GM19193 (cell line): ENCODE measurements at regions not wholly inside any gene's neighbourhood (a gene's known extent, or its start where the extent isn't known, plus 50 kb on each side); places are given as distances from the start of the nearest gene placed in this dataset.

Experiments
- POLR2A ChIP-seq: IDR thresholded peaks from 4 replicates; pipeline ENCODE4 v1.6.1; 2011; ENCODE audit not compliant: insufficient read depth, insufficient read length; ENCODE audit errors: extremely low read depth

DNA sequence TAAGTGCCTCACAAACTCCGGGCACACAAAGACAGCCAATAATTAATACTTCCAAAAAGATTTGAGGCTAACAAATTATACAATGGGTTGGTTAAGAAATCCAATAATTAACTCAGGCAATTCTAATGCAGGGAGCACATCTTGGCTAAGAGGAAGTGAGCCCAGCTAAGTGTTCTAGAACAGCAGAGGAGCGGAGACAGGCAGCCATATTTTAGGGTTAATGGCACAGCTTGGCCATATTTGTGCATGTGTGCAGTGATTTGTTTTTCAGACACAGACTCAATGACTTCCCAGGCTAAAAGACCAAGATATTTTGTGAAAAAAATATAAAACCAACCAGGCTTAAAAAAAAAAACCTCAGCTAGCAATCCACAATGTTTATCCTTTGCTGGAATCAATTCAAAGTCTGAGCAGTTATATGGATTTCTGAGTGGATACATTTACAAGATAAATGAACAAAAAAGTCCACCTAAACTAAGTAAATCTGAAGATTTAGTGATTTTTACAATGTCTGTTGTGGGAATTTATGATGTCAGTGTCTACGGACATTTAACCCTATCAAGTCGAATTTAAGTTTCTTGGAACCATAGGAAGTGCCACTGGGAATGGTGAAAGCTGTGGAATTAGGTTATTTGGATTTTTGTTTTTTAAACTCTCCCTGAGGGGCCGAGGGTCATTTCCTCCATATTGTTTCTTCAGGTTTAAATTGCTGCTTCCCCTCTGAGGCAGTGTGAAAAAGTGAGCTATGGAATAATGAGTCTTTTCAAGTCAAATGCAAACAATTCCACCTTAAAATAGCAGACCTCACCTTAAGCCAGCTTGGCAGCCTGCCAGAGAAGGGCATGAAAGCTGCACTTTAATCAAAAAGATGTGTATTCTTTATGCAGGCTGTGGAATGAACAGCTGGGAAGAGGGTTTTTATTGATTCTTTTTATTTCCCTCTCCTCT lies 413.7 kb upstream of the TBL1XR1 start:
- no peak for TF ChIP-seq POLR2A

- TF ChIP-seq POLR2A: no peak
Measured at GRCh38 chr3:177611752-177612334, 414.6 kb upstream of the TBL1XR1 start.

DNA sequence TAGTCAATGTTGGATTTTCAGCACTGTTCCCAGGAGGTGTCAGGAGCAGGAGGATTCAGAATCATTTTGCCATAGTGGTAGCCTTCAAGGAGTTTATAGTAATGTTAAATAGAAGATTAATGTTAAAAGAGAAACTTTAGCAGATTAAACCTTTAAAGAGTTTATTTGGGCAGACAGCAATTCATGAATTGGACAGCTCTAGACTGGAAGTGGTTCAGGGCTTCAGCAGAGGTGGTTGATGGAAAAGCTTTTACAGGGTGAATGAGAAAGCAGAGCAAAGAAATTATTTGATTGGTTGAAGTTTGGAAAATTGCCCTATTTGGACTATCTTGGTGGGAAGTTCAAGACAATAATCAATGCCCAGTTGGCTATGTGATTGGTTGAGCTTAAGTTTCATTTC lies 416.6 kb upstream of the TBL1XR1 start:
- no peak for TF ChIP-seq POLR2A

- TF ChIP-seq POLR2A: no peak
Measured at GRCh38 chr3:177615015-177615414, 417.7 kb upstream of the TBL1XR1 start.

DNA sequence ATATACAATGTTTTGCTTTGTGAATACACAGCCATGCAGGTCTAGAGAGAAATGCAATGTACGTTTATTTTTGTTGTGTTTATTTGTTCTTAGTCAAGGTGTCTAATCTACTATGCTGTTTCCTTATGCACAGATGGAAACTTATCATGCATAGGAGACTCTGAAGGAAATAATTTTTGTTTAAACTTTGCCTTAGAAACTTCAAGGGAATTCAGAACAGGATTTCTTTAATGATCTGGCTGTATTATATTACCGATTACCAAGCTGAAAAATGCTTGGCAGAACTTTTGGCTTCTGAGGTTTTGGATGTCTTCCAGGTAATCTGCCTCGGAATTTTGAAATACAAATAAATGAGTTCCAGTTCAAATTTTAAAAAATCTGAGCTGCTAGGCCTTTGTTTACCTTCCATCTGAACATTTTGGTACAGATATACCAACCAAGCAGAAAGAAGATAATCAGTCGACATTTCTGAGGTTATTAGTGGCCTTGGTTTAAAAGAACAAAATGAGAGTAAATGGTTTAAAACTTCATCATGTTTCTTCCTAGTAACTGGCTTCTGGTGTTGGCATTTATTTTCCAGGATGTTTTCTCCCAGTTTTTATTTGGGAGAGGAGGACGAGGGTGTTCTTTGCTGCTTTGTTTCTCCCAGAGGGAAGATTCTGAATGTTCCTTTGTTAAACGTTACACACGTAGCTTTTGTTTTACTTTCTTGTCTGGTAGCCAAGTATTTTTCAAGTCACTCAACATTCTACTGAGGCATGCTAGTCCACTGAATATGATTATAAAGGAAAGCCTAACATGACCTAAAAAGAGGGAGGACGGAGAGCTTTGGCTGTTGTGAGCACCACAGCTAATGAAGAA lies 421.8 kb upstream of the TBL1XR1 start:
- no peak for TF ChIP-seq POLR2A

DNA sequence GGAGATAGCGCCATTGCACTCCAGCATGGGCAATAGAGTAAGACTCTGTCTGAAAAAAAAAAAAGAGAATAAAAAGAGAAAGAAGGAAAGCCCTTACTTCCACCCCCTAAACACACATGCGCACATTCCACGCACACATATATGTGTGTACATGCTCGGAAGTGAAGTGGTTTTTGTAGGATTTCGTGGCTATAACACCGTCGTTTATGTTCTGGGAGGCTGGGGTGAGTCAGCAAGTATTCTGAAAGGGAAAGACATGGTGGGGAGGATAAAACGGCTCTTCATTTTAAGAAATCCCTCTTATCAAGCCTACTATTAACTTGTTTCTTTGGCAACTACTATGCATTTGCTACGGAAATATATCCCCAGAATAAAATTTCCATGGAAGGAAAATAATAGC lies 422.8 kb upstream of the TBL1XR1 start:
- no peak for TF ChIP-seq POLR2A

DNA sequence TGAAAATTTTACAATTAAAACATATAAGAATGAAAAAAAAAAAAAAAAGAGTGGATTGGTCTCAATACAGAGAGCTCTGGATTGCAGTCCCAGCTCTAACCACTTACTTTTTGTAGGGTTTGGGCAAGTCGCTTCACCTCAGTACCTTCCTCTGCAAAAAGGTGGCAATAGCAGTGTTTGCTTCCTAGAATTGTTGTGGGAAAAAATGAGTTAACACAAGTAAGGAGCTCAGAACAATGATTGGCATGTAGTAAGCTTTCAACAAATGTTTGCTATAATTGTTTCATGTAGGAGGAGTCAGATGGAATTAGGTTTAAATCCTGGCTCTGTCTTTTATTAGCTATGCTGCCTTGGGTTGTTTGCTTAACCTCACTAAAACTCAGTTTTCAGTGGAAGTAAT lies 425.2 kb upstream of the TBL1XR1 start:
- no peak for TF ChIP-seq POLR2A

DNA sequence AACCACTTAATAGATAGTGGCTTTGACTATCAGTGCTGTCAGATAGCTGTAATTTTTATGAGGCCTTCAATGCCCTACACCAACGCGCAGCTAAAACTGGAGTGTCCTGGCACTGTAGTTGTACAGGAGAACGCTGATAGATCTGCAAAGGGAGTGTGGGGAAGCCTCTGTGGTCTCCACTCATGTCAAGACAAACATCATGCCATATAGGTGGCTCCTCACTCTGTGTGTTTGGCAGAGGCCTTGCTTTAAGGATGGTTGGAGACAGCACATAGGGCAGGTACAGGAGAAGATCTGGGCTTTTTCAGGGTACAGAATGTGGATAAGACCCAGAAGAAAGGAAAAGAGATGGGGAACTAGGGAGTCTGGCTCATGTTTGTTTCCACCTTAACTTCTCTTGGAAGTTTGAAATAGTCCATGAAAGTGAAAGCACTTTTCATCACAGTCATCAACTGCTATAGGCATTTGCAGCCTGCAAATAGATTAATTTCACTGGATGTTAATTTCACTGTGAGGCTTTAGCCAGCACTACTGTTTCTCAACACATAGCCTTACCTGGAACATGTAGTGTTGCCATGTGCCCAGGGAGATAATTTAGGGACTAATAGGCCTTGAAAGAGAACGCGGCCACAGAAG lies 425.8 kb upstream of the TBL1XR1 start:
- TF ChIP-seq POLR2A: no peak

DNA sequence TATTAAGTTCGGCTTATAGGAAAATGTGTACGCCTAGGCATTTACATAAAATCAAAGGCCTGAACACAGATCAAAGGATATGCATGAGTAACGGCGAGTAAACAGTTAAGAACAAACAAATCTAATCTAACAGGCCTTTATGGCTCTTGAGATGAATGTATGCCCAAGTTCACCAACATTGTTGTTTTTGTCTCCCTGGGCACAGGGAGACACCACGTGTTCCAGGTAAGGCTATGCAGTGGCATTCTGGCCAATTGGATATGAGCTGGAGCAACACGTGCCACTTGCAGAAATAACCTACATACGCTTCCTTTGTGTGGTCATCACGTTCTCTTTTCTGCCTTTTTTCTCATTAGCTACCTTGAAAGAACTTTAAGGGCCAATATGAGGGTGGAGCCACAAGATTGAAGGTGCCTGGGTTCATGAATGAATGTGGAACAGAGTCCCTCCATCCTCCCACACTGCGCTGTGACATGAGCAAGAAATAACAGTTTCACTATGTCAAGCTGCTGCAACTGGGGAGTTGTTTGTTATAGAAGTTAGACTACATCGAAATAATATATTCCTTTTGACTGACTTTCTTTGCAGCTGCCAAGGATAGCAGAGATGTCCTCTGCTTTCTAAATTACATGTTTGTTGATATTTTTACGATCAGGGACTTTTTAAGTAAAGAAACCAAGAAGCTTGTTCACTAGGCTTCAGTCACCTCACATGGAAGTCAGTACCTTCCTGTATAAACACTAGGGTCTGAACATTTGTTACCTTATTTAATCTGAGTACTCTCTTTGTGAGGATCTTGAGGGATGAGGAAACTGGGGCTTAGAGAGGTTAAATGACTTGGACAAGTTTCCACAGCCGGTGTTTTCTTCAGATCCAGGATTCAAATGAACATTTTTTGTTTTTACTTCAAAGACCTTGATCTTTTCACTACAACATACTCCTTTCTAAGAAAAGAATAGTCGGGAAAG lies 427.5 kb upstream of the TBL1XR1 start:
- no peak for TF ChIP-seq POLR2A

GRCh38 chr3:177626045-177626444 lies 428.8 kb upstream of the TBL1XR1 start:
- no peak for TF ChIP-seq POLR2A

GRCh38 chr3:177629276-177629675 lies 432.0 kb upstream of the TBL1XR1 start:
- no peak for TF ChIP-seq POLR2A

GRCh38 chr3:177633671-177634207 lies 436.5 kb upstream of the TBL1XR1 start:
- TF ChIP-seq POLR2A: no peak

GRCh38 chr3:177640319-177640965 lies 443.2 kb upstream of the TBL1XR1 start:
- no peak for TF ChIP-seq POLR2A

DNA sequence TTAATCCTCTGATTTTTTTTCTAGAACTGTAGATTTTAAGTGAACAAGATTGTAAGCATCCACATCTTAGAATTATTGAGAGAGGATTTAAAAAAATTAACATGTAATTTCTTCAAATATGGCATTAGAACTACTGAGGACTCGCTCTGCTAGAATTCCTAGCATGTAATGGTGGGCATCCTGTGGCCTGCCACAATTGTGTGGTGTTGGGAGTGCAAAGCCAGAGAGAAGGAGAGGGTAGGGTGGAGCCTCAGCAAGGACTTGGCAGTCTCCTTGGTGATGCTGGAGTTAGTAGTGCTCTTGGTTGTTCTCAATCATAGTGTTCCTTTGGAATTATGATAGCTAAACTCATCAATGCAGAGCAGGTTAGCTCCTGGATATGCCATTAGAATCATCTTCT lies 443.9 kb upstream of the TBL1XR1 start:
- TF ChIP-seq POLR2A: no peak
